GM12878 (cell line): ENCODE measurements at regions not wholly inside any gene's neighbourhood (a gene's known extent, or its start where the extent isn't known, plus 50 kb on each side); places are given as distances from the start of the nearest gene placed in this dataset.

Source experiments
- ATAC-seq: fragments of 200-7000 bp; cut with Tn5 transposase; 3 replicates; pipeline ENCODE4 v1.9.1; 2020; ENCODE audit warnings: mild to moderate bottlenecking, moderate library complexity
- BruUV-seq: library from RNA; stranded (reverse); fragments of 400-500 nt; replicated peaks from 2 replicates; lab custom pipeline; 2021; lab: Mats Ljungman, UMichigan
- CTCF ChIA-PET: fragments of 300-600 bp; sonication (Branson Sonifier 250); formaldehyde crosslinking; extraction: SDS; loops from one replicate; lab custom pipeline; 2021; ENCODE audit warnings: inconsistent platforms; lab: Yijun Ruan, JAX
- POLR2A ChIA-PET: fragments of 350-600 bp; formaldehyde crosslinking; extraction: SDS; loops from one replicate; lab custom pipeline; 2021; ENCODE audit warnings: inconsistent platforms; lab: Charles Lee
- RAD21 ChIA-PET: fragments of 300-600 bp; sonication (Branson Sonifier 250); formaldehyde crosslinking; loops from one replicate; lab custom pipeline; 2023; ENCODE audit warnings: antibody characterized with exemption; ENCODE audit not compliant: unreplicated experiment; lab: Charles Lee
- SMC1A ChIA-PET: fragments of 300-600 bp; sonication (Branson Sonifier 250); formaldehyde crosslinking; loops from one replicate; lab custom pipeline; 2023; ENCODE audit not compliant: unreplicated experiment, uncharacterized antibody; lab: Charles Lee
- DNase-seq: peaks from one replicate; pipeline ENCODE4 v3.0.0-alpha.2; 2011; ENCODE audit warnings: low read depth, low spot score
- FAIRE-seq: peaks from 3 replicates; lab custom pipeline; 2011; peaks lifted over from hg19 to GRCh38; lab: Jason Lieb, UNC
- H2AFZ ChIP-seq: 2 replicates; pipeline ENCODE4 v1.6.0; 2011; ENCODE audit warnings: low read depth, low read length, control low read depth; ENCODE audit not compliant: control insufficient read depth
- H3K27ac ChIP-seq: 2 replicates; pipeline ENCODE4 v1.5.1; 2011; ENCODE audit warnings: control low read depth; ENCODE audit not compliant: control insufficient read depth, insufficient read depth
- H3K27me3 ChIP-seq, 2 experiments: replicated peaks in 1 of 2; 2 replicates each; pipeline versions ENCODE4 v1.6.0 to v1.6.1; 2011; ENCODE audit warnings: low read length in 1 of 2; ENCODE audit not compliant: control insufficient read depth in 2 of 2, insufficient read depth in 2 of 2
- H3K36me3 ChIP-seq, 2 experiments: 2 replicates each; pipeline ENCODE4 v1.5.1; 2011; ENCODE audit warnings: low read length in 1 of 2; ENCODE audit not compliant: control insufficient read depth in 2 of 2, insufficient read depth in 2 of 2
- H3K4me1 ChIP-seq: 2 replicates; pipeline ENCODE4 v1.6.1; 2011; ENCODE audit warnings: mild to moderate bottlenecking, low read length, moderate library complexity, mixed read lengths; ENCODE audit not compliant: control insufficient read depth, insufficient read depth
- H3K4me2 ChIP-seq: 2 replicates; pipeline ENCODE4 v1.6.0; 2011; ENCODE audit warnings: control low read depth; ENCODE audit not compliant: control insufficient read depth, insufficient read depth
- H3K4me3 ChIP-seq: fragments of 200-600 bp; sonication (generic); 2 replicates; pipeline ENCODE4 v1.5.1; 2016
- H3K79me2 ChIP-seq: 2 replicates; pipeline ENCODE4 v1.6.0; 2011; ENCODE audit warnings: low read length; ENCODE audit not compliant: control insufficient read depth, insufficient read depth
- H3K9ac ChIP-seq: 2 replicates; pipeline ENCODE4 v1.8.0; 2011; ENCODE audit warnings: low read length, control low read depth, mixed read lengths; ENCODE audit not compliant: control insufficient read depth, insufficient read depth
- H3K9me3 ChIP-seq: replicated peaks from 3 replicates; pipeline ENCODE4 v1.5.1; 2011; ENCODE audit warnings: mild to moderate bottlenecking, low read length; ENCODE audit not compliant: control insufficient read depth, insufficient read depth
- H4K20me1 ChIP-seq: 2 replicates; pipeline ENCODE4 v1.6.0; 2011; ENCODE audit not compliant: control insufficient read depth, insufficient read depth
- CHD1 ChIP-seq: IDR thresholded peaks from 2 replicates; pipeline ENCODE4 v1.6.1; 2012; ENCODE audit warnings: low read depth, low read length, improper control_type of control experiment
- ETV6 ChIP-seq, 2 experiments: fragments of 450-650 bp in 1 of 2; IDR thresholded peaks in 1 of 2; conservative IDR thresholded peaks in 1 of 2; 2 replicates each; pipeline ENCODE4 v1.6.1; 2014; ENCODE audit warnings: antibody characterized with exemption in 1 of 2, borderline replicate concordance in 1 of 2, low read depth in 1 of 2, mild to moderate bottlenecking in 1 of 2, moderate library complexity in 1 of 2
- NFIC ChIP-seq: IDR thresholded peaks from 2 replicates; pipeline ENCODE4 v1.6.1; 2012; ENCODE audit warnings: low read depth, mild to moderate bottlenecking, inconsistent platforms, low read length, moderate library complexity
- NR2C2 ChIP-seq: IDR thresholded peaks from 2 replicates; pipeline ENCODE4 v1.6.1; 2011; ENCODE audit warnings: borderline replicate concordance, low read depth; ENCODE audit not compliant: control insufficient read depth, insufficient read length
- PBX3 ChIP-seq: IDR thresholded peaks from 2 replicates; pipeline ENCODE4 v1.6.1; 2011; ENCODE audit warnings: mild to moderate bottlenecking, low read depth, low read length, moderate library complexity; ENCODE audit not compliant: insufficient replicate concordance
- POU2F2 ChIP-seq: IDR thresholded peaks from 3 replicates; pipeline ENCODE4 v1.6.1; 2011; ENCODE audit warnings: low read depth, mild to moderate bottlenecking, low read length, borderline replicate concordance
- SIN3A ChIP-seq: IDR thresholded peaks from 2 replicates; pipeline ENCODE4 v1.6.1; 2012; ENCODE audit warnings: low read depth, low read length, improper control_type of control experiment
- SKIL ChIP-seq: fragments of 450-650 bp; IDR thresholded peaks from 2 replicates; pipeline ENCODE4 v1.6.1; 2017; ENCODE audit warnings: mild to moderate bottlenecking, low read depth, inconsistent platforms; ENCODE audit not compliant: poor library complexity, severe bottlenecking
- STAT1 ChIP-seq: fragments of 450-650 bp; conservative IDR thresholded peaks from 2 replicates; pipeline ENCODE4 v1.6.1; 2014; ENCODE audit warnings: antibody characterized with exemption, mild to moderate bottlenecking
- STAT3 ChIP-seq: IDR thresholded peaks from 2 replicates; pipeline ENCODE4 v1.6.1; 2011; ENCODE audit warnings: low read depth, low read length, improper control_type of control experiment
- TAF1 ChIP-seq: IDR thresholded peaks from 2 replicates; pipeline ENCODE4 v1.6.1; 2011; ENCODE audit warnings: mild to moderate bottlenecking, low read depth, low read length, borderline replicate concordance
- TARDBP ChIP-seq: IDR thresholded peaks from 2 replicates; pipeline ENCODE4 v1.6.1; 2016; ENCODE audit warnings: borderline replicate concordance
- USF2 ChIP-seq: IDR thresholded peaks from 2 replicates; pipeline ENCODE4 v1.6.1; 2011; ENCODE audit warnings: low read depth, low read length, improper control_type of control experiment, borderline replicate concordance
- ZNF24 ChIP-seq: fragments of 450-650 bp; IDR thresholded peaks from 2 replicates; pipeline ENCODE4 v1.6.1; 2017; ENCODE audit warnings: antibody characterized with exemption, mild to moderate bottlenecking
- ZNF274 ChIP-seq: IDR thresholded peaks from one replicate; pipeline ENCODE4 v1.8.0; 2011; ENCODE audit not compliant: insufficient read length, insufficient read depth
- WGBS: methylation state at CpG from one replicate; pipeline ENCODE4 v1.1.6; 2016; ENCODE audit warnings: low lambda C conversion rate; ENCODE audit not compliant: insufficient replicate concordance, insufficient coverage; ENCODE audit errors: missing lambda C conversion rate; 5-methylcytosine and 5-hydroxymethylcytosine counted together
- in situ Hi-C: fragments of 300-500 bp; cut with MboI; formaldehyde crosslinking; loops from 9 replicates; pipeline ENCODE4 v1.14.3; 2018; ENCODE audit warnings: mixed read lengths
- intact Hi-C: fragments of 100-400 bp; cut with micrococcal nuclease; formaldehyde crosslinking; loops from one replicate; pipeline ENCODE4 v1.14.2; 2022; ENCODE audit not compliant: unreplicated experiment

- TF ChIP-seq ETV6 (conservative IDR thresholded peaks at IDR 0.05 in 1 of 2, IDR thresholded peaks at IDR 0.05 in 1 of 2; ENCODE audit: borderline replicate concordance in 1 of 2, low read depth in 1 of 2): no peak
- no peak for TF ChIP-seq SIN3A
- no peak for TF ChIP-seq STAT1
- no peak for TF ChIP-seq NFIC
- TF ChIP-seq TAF1: no peak
- TF ChIP-seq NR2C2: no peak
- TF ChIP-seq CHD1: no peak
- no peak for TF ChIP-seq PBX3
- no peak for TF ChIP-seq ZNF24
- no peak for TF ChIP-seq TARDBP
- TF ChIP-seq, all 136 proteins: peak for 0
Measured at GRCh38 chr1:239700667-239701066, 314.3 kb downstream of the CHRM3 start (continued).

GRCh38 chr1:239703075-239703474 is 316.7 kb downstream of the CHRM3 start:
- H3K27ac ChIP-seq: no peak overlapping the region
- WGBS: 9% methylated on average over 2 of the region's 2 CpGs
- no peak overlapping the region for H2AFZ ChIP-seq
- ChIA-PET SMC1A (no interaction called here), CTCF (no interaction called here), RAD21 (no interaction called here), POLR2A (no interaction called here)
- H3K4me2 ChIP-seq: no peak overlapping the region
- no peaks in the 10 kb centered on the region for H3K9me3 ChIP-seq
- BruUV-seq: no TSS peak
- FAIRE-seq (no peak), DNase-seq (no peak), ATAC-seq (no peak)
- TF ChIP-seq USF2: no peak
- TF ChIP-seq POU2F2: no peak
- no peak for TF ChIP-seq ZNF274
- no peak for TF ChIP-seq STAT3
- TF ChIP-seq SKIL: no peak
- H3K79me2 ChIP-seq: no peaks in the 10 kb centered on the region
- no peaks in the 10 kb centered on the region for H3K27me3 ChIP-seq
- intact Hi-C loops (no loop called here), in situ Hi-C loops (no loop called here)
- no peaks in the 10 kb centered on the region for H4K20me1 ChIP-seq
- H3K36me3 ChIP-seq: no peaks in the 10 kb centered on the region
- H3K4me3 ChIP-seq: no peak overlapping the region
- no peak overlapping the region for H3K9ac ChIP-seq
- H3K4me1 ChIP-seq: no peaks in the 10 kb centered on the region
